IMR-90 (cell line): ENCODE measurements at regions not wholly inside any gene's neighbourhood (a gene's known extent, or its start where the extent isn't known, plus 50 kb on each side); places are given as distances from the start of the nearest gene placed in this dataset.

Experiments
- ATAC-seq: fragments of 200-7000 bp; cut with Tn5 transposase; 2 replicates; pipeline ENCODE4 v1.9.1; 2020; ENCODE audit warnings: low read depth, mild to moderate bottlenecking, moderate library complexity
- BruUV-seq: library from RNA; stranded (reverse); fragments of 400-500 nt; replicated peaks from 2 replicates; lab custom pipeline; 2021; lab: Mats Ljungman, UMichigan
- CTCF ChIA-PET: fragments of 300-600 bp; formaldehyde crosslinking; extraction: SDS; loops from one replicate; lab custom pipeline; 2021; ENCODE audit warnings: antibody characterized with exemption; lab: Yijun Ruan, JAX
- POLR2A ChIA-PET: fragments of 300-600 bp; sonication (Branson Sonifier 250); formaldehyde crosslinking; loops from one replicate; lab custom pipeline; 2022; ENCODE audit warnings: antibody characterized with exemption; ENCODE audit not compliant: unreplicated experiment; lab: Charles Lee
- DNase-seq: peaks from one replicate; pipeline ENCODE4 v3.0.0; 2013
- H2AFZ ChIP-seq: replicated peaks from 2 replicates; pipeline ENCODE3; 2013; ENCODE audit warnings: low read length, mild to moderate bottlenecking; ENCODE audit not compliant: poor library complexity
- H2AK5ac ChIP-seq: 2 replicates; pipeline ENCODE4 v1.6.1; 2013; ENCODE audit warnings: low read depth, low read length, inconsistent platforms
- H2AK9ac ChIP-seq: replicated peaks from 2 replicates; pipeline ENCODE3; 2013; ENCODE audit warnings: mild to moderate bottlenecking, low read depth, low read length, moderate library complexity; ENCODE audit not compliant: poor library complexity
- H2BK120ac ChIP-seq: 2 replicates; pipeline ENCODE4 v1.6.1; 2013; ENCODE audit warnings: low read depth, low read length, inconsistent platforms
- H2BK15ac ChIP-seq: 3 replicates; pipeline ENCODE4 v1.6.1; 2013; ENCODE audit warnings: low read depth, low read length, inconsistent platforms
- H2BK20ac ChIP-seq: 2 replicates; pipeline ENCODE4 v1.6.1; 2013; ENCODE audit warnings: low read depth, mild to moderate bottlenecking, inconsistent platforms, low read length, moderate library complexity
- H2BK5ac ChIP-seq: 2 replicates; pipeline ENCODE4 v1.6.1; 2013; ENCODE audit warnings: mild to moderate bottlenecking, low read depth, low read length, inconsistent platforms; ENCODE audit not compliant: poor library complexity, severe bottlenecking
- H3K14ac ChIP-seq: replicated peaks from 2 replicates; pipeline ENCODE4 v1.6.1; 2013; ENCODE audit warnings: low read depth, low read length, inconsistent platforms
- H3K18ac ChIP-seq: 2 replicates; pipeline ENCODE4 v1.6.1; 2013; ENCODE audit warnings: low read depth, low read length, control low read depth
- H3K23ac ChIP-seq: 2 replicates; pipeline ENCODE4 v1.6.1; 2013; ENCODE audit warnings: low read depth, low read length, inconsistent platforms
- H3K27ac ChIP-seq: 2 replicates; pipeline ENCODE4 v1.5.1; 2013; ENCODE audit warnings: mild to moderate bottlenecking, control low read depth, low read length; ENCODE audit not compliant: insufficient read depth
- H3K27me3 ChIP-seq: 2 replicates; pipeline ENCODE4 v1.6.1; 2013; ENCODE audit warnings: low read length; ENCODE audit not compliant: control insufficient read depth, insufficient read depth
- H3K36me3 ChIP-seq: 2 replicates; pipeline ENCODE4 v1.6.1; 2013; ENCODE audit warnings: low read length, mixed read lengths; ENCODE audit not compliant: control insufficient read depth, insufficient read depth
- H3K4ac ChIP-seq: 2 replicates; pipeline ENCODE4 v1.6.1; 2013; ENCODE audit warnings: low read depth, low read length, inconsistent platforms
- H3K4me1 ChIP-seq: 2 replicates; pipeline ENCODE4 v1.6.1; 2013; ENCODE audit warnings: low read length, mixed read lengths; ENCODE audit not compliant: control insufficient read depth, insufficient read depth
- H3K4me2 ChIP-seq: 2 replicates; pipeline ENCODE4 v1.6.1; 2013; ENCODE audit warnings: low read depth, mild to moderate bottlenecking, control low read depth, low read length, moderate library complexity
- H3K4me3 ChIP-seq: 2 replicates; pipeline ENCODE4 v1.5.1; 2013; ENCODE audit warnings: low read depth, mild to moderate bottlenecking, control low read depth, low read length, moderate library complexity; ENCODE audit not compliant: insufficient read depth
- H3K56ac ChIP-seq: 2 replicates; pipeline ENCODE4 v1.6.1; 2013; ENCODE audit warnings: low read length, inconsistent platforms; ENCODE audit not compliant: insufficient read depth; ENCODE audit errors: extremely low read depth
- H3K79me1 ChIP-seq, 2 experiments: 2 replicates each; pipeline ENCODE4 v1.6.1; 2013; ENCODE audit warnings: low read length in 2 of 2, inconsistent platforms in 1 of 2, low read depth in 1 of 2
- H3K9ac ChIP-seq: 2 replicates; pipeline ENCODE4 v1.6.1; 2013; ENCODE audit warnings: low read depth, low read length, control low read depth
- H3K9me1 ChIP-seq: 2 replicates; pipeline ENCODE4 v1.6.1; 2013; ENCODE audit warnings: low read length, inconsistent platforms; ENCODE audit not compliant: insufficient read depth
- H3K9me3 ChIP-seq: 2 replicates; pipeline ENCODE4 v1.6.1; 2013; ENCODE audit warnings: low read length; ENCODE audit not compliant: control insufficient read depth, insufficient read depth
- H4K20me1 ChIP-seq: 2 replicates; pipeline ENCODE4 v1.6.1; 2013; ENCODE audit warnings: low read length, inconsistent platforms; ENCODE audit not compliant: insufficient read depth
- H4K5ac ChIP-seq: 2 replicates; pipeline ENCODE4 v1.6.1; 2013; ENCODE audit warnings: mild to moderate bottlenecking, low read depth, low read length, control low read depth
- H4K8ac ChIP-seq, 2 experiments: 2 replicates each; pipeline ENCODE4 v1.6.1; 2013; ENCODE audit warnings: low read depth in 2 of 2, low read length in 2 of 2, control low read depth in 1 of 2, inconsistent platforms in 1 of 2
- H4K91ac ChIP-seq: 2 replicates; pipeline ENCODE4 v1.6.1; 2013; ENCODE audit warnings: low read depth, low read length, inconsistent platforms; ENCODE audit not compliant: insufficient read depth
- RAD21 ChIP-seq: IDR thresholded peaks from 2 replicates; pipeline ENCODE4 v1.6.1; 2012; ENCODE audit warnings: low read length, improper control_type of control experiment
- USF2 ChIP-seq: fragments of 150-350 bp; IDR thresholded peaks from 2 replicates; pipeline ENCODE4 v1.6.1; 2017; ENCODE audit warnings: mild to moderate bottlenecking, antibody characterized with exemption, low read length, low read depth
- WGBS, 2 experiments: methylation state at CpG; one replicate each; pipeline versions ENCODE4 v1.1.5 to v1.1.7; 2013; ENCODE audit warnings: missing lambda C conversion rate in 2 of 2; ENCODE audit not compliant: insufficient read length in 1 of 2; ENCODE audit errors: extremely low coverage in 2 of 2; 5-methylcytosine and 5-hydroxymethylcytosine counted together
- dilution Hi-C: fragments of 300-500 bp; cut with HindIII; formaldehyde crosslinking; loops from one replicate; pipeline ENCODE4 v1.14.3; 2018; ENCODE audit warnings: low sequenced_read_pairs; ENCODE audit not compliant: unreplicated experiment
- in situ Hi-C: fragments of 300-500 bp; cut with MboI; formaldehyde crosslinking; loops from 3 replicates; pipeline ENCODE4 v1.14.3; 2019; ENCODE audit warnings: low sequenced_read_pairs, inconsistent platforms, mixed read lengths
- intact Hi-C: fragments of 100-400 bp; cut with micrococcal nuclease; formaldehyde crosslinking; loops from 2 replicates; pipeline ENCODE4 v1.10.0; 2022

- H3K79me1 ChIP-seq, result no peaks in the 10 kb centered on the region
- no peak overlapping the region for H2AK9ac ChIP-seq
- intact Hi-C loops (no loop called here), dilution Hi-C loops (no loop called here), in situ Hi-C loops (no loop called here)
- ChIA-PET POLR2A (no interaction called here), CTCF (interaction anchor here (0.6 kb wide), 1 partner anchor 20 kb away, joined by 3 read pairs; no protein-coding TSS in a partner anchor)
- no peak overlapping the region for H3K9ac ChIP-seq
- H2AFZ ChIP-seq, result no peak overlapping the region
- no CpG with 5 or more reads among the region's 2 CpGs for WGBS, 2 experiments
- no peak overlapping the region for H3K14ac ChIP-seq
- H3K23ac ChIP-seq, result no peak overlapping the region
- no peaks in the 10 kb centered on the region for H4K20me1 ChIP-seq
- BruUV-seq, result no TSS peak
- DNase-seq (no peak), ATAC-seq (no peak)
- no peak overlapping the region for H3K4me2 ChIP-seq
- no peak overlapping the region for H4K8ac ChIP-seq
- H4K91ac ChIP-seq, result no peak overlapping the region
- H3K27ac ChIP-seq, result no peak overlapping the region
- TF ChIP-seq USF2 (no peak), RAD21 (no peak)
- no peak overlapping the region for H3K4ac ChIP-seq
- no peak overlapping the region for H3K56ac ChIP-seq
- H3K27me3 ChIP-seq, result no peaks in the 10 kb centered on the region
- H3K9me3 ChIP-seq, result no peaks in the 10 kb centered on the region
- H3K4me3 ChIP-seq, result no peak overlapping the region
- no peak overlapping the region for H3K18ac ChIP-seq
- H2AK5ac ChIP-seq, result no peak overlapping the region
- no peaks in the 10 kb centered on the region for H3K4me1 ChIP-seq
- no peaks in the 10 kb centered on the region; the same call in 1 of the 2 replicates for H3K9me1 ChIP-seq
- no peak overlapping the region for H2BK15ac ChIP-seq
- H2BK20ac ChIP-seq, result no peak overlapping the region
- H3K36me3 ChIP-seq, result no peaks in the 10 kb centered on the region
- no peak overlapping the region for H2BK120ac ChIP-seq
- H2BK5ac ChIP-seq, result no peak overlapping the region
- H4K5ac ChIP-seq, result no peak overlapping the region
Measured at GRCh38 chr1:189847613-189848012, 630.1 kb downstream of the BRINP3 start.
